Endothelial cell of umbilical vein (primary cell): ENCODE measurements at regions not wholly inside any gene's neighbourhood (a gene's known extent, or its start where the extent isn't known, plus 50 kb on each side); places are given as distances from the start of the nearest gene placed in this dataset.

Experiments
- BruUV-seq: library from RNA; stranded (reverse); fragments of 400-500 nt; replicated peaks from 2 replicates; lab custom pipeline; 2021; lab: Mats Ljungman, UMichigan
- CTCF ChIA-PET: fragments of 300-600, 350-600 bp; sonication (Branson Sonifier 250); formaldehyde crosslinking; loops from one replicate; lab custom pipeline; 2021; ENCODE audit warnings: antibody characterized with exemption, inconsistent platforms; lab: Charles Lee
- POLR2A ChIA-PET: fragments of 300-600, 350-600 bp; sonication (Branson Sonifier 250); formaldehyde crosslinking; loops from one replicate; lab custom pipeline; 2021; ENCODE audit warnings: antibody characterized with exemption, inconsistent platforms; lab: Charles Lee
- DNase-seq: peaks from one replicate; pipeline ENCODE4 v3.0.0-alpha.2; 2011; ENCODE audit warnings: low read depth, low spot score
- FAIRE-seq: peaks from 2 replicates; lab custom pipeline; 2011; peaks lifted over from hg19 to GRCh38; lab: Jason Lieb, UNC
- H2AFZ ChIP-seq: 2 replicates; pipeline ENCODE4 v1.6.0; 2012; ENCODE audit warnings: low read depth, low read length, control low read depth, inconsistent platforms
- H3K27ac ChIP-seq: 2 replicates; pipeline ENCODE4 v1.5.1; 2011; ENCODE audit warnings: low read depth, mild to moderate bottlenecking, control low read depth, low read length, moderate library complexity; ENCODE audit not compliant: insufficient read depth
- H3K27me3 ChIP-seq, 2 experiments: 2 replicates each; pipeline versions ENCODE4 v1.6.0 to v1.6.1; 2011; ENCODE audit warnings: low read length in 2 of 2, mixed read lengths in 1 of 2; ENCODE audit not compliant: control insufficient read depth in 2 of 2, insufficient read depth in 2 of 2
- H3K36me3 ChIP-seq, 2 experiments: 2 replicates in 1 of 2; 3 replicates in 1 of 2; pipeline ENCODE4 v1.5.1; 2011; ENCODE audit warnings: low read length in 2 of 2, mild to moderate bottlenecking in 1 of 2, moderate library complexity in 1 of 2; ENCODE audit not compliant: control insufficient read depth in 2 of 2, insufficient read depth in 2 of 2; ENCODE audit errors: extremely low read depth in 1 of 2
- H3K4me1 ChIP-seq: 3 replicates; pipeline ENCODE4 v1.5.1; 2011; ENCODE audit warnings: mild to moderate bottlenecking, low read length; ENCODE audit not compliant: control insufficient read depth, insufficient read depth; ENCODE audit errors: extremely low read depth
- H3K4me2 ChIP-seq: 2 replicates; pipeline ENCODE4 v1.6.1; 2011; ENCODE audit warnings: low read length, control low read depth, mixed read lengths; ENCODE audit not compliant: insufficient read depth
- H3K4me3 ChIP-seq, 3 experiments: fragments of 200-600 bp in 1 of 3; sonication (generic), shearing (Covaris generic) in 1 of 3; replicated peaks in 1 of 3; 2 replicates each; pipeline ENCODE4 v1.5.1; 2011 to 2016; ENCODE audit warnings: control low read depth in 3 of 3, low read length in 3 of 3, mild to moderate bottlenecking in 2 of 3, inconsistent platforms in 1 of 3, low read depth in 1 of 3, moderate library complexity in 1 of 3; ENCODE audit not compliant: insufficient read depth in 1 of 3
- H3K79me2 ChIP-seq: 2 replicates; pipeline ENCODE4 v1.6.0; 2012; ENCODE audit warnings: low read length, inconsistent platforms; ENCODE audit not compliant: control insufficient read depth, insufficient read depth
- H3K9ac ChIP-seq: replicated peaks from 2 replicates; pipeline ENCODE3; 2011; ENCODE audit warnings: low read length, control low read depth; ENCODE audit not compliant: insufficient read depth; ENCODE audit errors: extremely low read depth
- H3K9me1 ChIP-seq: replicated peaks from 3 replicates; pipeline ENCODE4 v1.6.0; 2011; ENCODE audit warnings: mild to moderate bottlenecking, low read length; ENCODE audit not compliant: control insufficient read depth, insufficient read depth; ENCODE audit errors: extremely low read depth
- H3K9me3 ChIP-seq: replicated peaks from 2 replicates; pipeline ENCODE4 v1.5.1; 2012; ENCODE audit warnings: low read length, inconsistent platforms; ENCODE audit not compliant: control insufficient read depth, insufficient read depth
- H4K20me1 ChIP-seq: replicated peaks from 2 replicates; pipeline ENCODE3; 2011; ENCODE audit warnings: mild to moderate bottlenecking, low read length; ENCODE audit not compliant: control insufficient read depth, insufficient read depth; ENCODE audit errors: extremely low read depth
- EZH2 ChIP-seq: IDR thresholded peaks from 2 replicates; pipeline ENCODE4 v1.6.1; 2012; ENCODE audit warnings: borderline replicate concordance, low read depth, mild to moderate bottlenecking, moderate library complexity, low read length, inconsistent platforms; ENCODE audit not compliant: severe bottlenecking
- FOS ChIP-seq: IDR thresholded peaks from 2 replicates; pipeline ENCODE4 v1.6.1; 2011; ENCODE audit warnings: mild to moderate bottlenecking, low read length, moderate library complexity, borderline replicate concordance; ENCODE audit not compliant: insufficient read depth
- GATA2 ChIP-seq: IDR thresholded peaks from 2 replicates; pipeline ENCODE4 v1.7.0; 2011; ENCODE audit warnings: low read depth, mild to moderate bottlenecking, moderate library complexity, mixed read lengths, low read length; ENCODE audit not compliant: insufficient read length, insufficient read depth
- JUN ChIP-seq: IDR thresholded peaks from 2 replicates; pipeline ENCODE4 v1.6.1; 2011; ENCODE audit warnings: borderline replicate concordance, low read depth; ENCODE audit not compliant: insufficient read length, insufficient read depth
- MAX ChIP-seq: IDR thresholded peaks from 2 replicates; pipeline ENCODE4 v1.6.1; 2011; ENCODE audit not compliant: insufficient read depth, insufficient read length
- MYC ChIP-seq: IDR thresholded peaks from one replicate; pipeline ENCODE4 v1.6.1; 2011; ENCODE audit warnings: mild to moderate bottlenecking, low read depth, low read length
- POLR2A ChIP-seq: IDR thresholded peaks from 2 replicates; pipeline ENCODE4 v1.6.1; 2012; ENCODE audit warnings: low read depth, mild to moderate bottlenecking, control low read depth, low read length
- POLR2AphosphoS5 ChIP-seq: IDR thresholded peaks from 2 replicates; pipeline ENCODE4 v1.6.1; 2012; ENCODE audit warnings: low read depth, mild to moderate bottlenecking, control low read depth, low read length, moderate library complexity; ENCODE audit not compliant: insufficient read depth
- dilution Hi-C: fragments of 300-500 bp; cut with MboI; formaldehyde crosslinking; loops from one replicate; pipeline ENCODE4 v1.15.0; 2019; ENCODE audit warnings: low sequenced_read_pairs; ENCODE audit not compliant: extremely low pct_ligation_motif_present
- intact Hi-C: fragments of 100-400 bp; cut with micrococcal nuclease; formaldehyde crosslinking; loops from one replicate; pipeline ENCODE4 v1.10.0; 2022
- TF ChIP-seq, protein P1 (sequence below), 2 donors: IDR thresholded peaks; 1 replicate in 1 of 2; 2 replicates in 1 of 2; pipeline ENCODE4 v1.5.1; 2011; ENCODE audit warnings: low read length in 2 of 2, mild to moderate bottlenecking in 2 of 2, moderate library complexity in 2 of 2, control low read depth in 1 of 2, inconsistent platforms in 1 of 2, low read depth in 1 of 2; ENCODE audit not compliant: insufficient read depth in 1 of 2; ENCODE audit errors: extremely low read depth in 1 of 2

DNA sequence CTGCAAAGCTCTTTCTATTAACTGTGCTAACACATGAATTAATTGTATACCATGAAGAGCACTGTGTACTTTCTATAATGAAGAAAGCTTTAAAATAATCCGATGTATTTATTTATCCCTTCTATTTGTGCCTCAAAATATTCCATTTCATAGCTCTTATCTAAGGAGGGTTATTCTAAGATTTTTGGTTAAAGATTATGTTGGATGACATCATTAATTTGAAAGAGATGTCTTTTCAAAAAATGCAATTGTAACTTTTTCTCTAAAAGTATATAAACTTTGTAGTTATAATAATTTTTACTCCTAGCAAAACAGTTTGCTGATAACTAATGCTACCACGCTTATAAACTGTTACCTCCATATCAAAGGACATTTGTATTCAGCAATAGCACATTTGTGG lies 192.4 kb upstream of the HSF2 start:
- FAIRE-seq (no peak), DNase-seq (no peak)
- H3K4me1 ChIP-seq, result no peaks in the 10 kb centered on the region
- H2AFZ ChIP-seq, result no peak overlapping the region
- H3K9ac ChIP-seq, result no peak overlapping the region
- no peak overlapping the region for H3K4me3 ChIP-seq
- H3K9me3 ChIP-seq, result no peaks in the 10 kb centered on the region
- TF ChIP-seq MAX (no peak), POLR2A (no peak), POLR2AphosphoS5 (no peak), FOS (no peak), MYC (no peak), JUN (no peak), GATA2 (no peak), EZH2 (no peak)
- TF ChIP-seq, protein P1, sequence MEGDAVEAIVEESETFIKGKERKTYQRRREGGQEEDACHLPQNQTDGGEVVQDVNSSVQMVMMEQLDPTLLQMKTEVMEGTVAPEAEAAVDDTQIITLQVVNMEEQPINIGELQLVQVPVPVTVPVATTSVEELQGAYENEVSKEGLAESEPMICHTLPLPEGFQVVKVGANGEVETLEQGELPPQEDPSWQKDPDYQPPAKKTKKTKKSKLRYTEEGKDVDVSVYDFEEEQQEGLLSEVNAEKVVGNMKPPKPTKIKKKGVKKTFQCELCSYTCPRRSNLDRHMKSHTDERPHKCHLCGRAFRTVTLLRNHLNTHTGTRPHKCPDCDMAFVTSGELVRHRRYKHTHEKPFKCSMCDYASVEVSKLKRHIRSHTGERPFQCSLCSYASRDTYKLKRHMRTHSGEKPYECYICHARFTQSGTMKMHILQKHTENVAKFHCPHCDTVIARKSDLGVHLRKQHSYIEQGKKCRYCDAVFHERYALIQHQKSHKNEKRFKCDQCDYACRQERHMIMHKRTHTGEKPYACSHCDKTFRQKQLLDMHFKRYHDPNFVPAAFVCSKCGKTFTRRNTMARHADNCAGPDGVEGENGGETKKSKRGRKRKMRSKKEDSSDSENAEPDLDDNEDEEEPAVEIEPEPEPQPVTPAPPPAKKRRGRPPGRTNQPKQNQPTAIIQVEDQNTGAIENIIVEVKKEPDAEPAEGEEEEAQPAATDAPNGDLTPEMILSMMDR (IDR thresholded peaks at IDR 0.05; ENCODE audit: extremely low read depth in 1 of 2, insufficient read depth in 1 of 2, low read depth in 1 of 2, low read length in 2 of 2), result no peak
- H3K4me2 ChIP-seq, result no peak overlapping the region
- CTCF ChIA-PET, result interaction anchor here (1.1 kb wide), 1 partner anchor 13 kb away, joined by 5 read pairs; no protein-coding TSS in a partner anchor
- POLR2A ChIA-PET, result no interaction called here
- no peaks in the 10 kb centered on the region for H4K20me1 ChIP-seq
- H3K36me3 ChIP-seq, result no peaks in the 10 kb centered on the region
- no peaks in the 10 kb centered on the region for H3K79me2 ChIP-seq
- dilution Hi-C loops (no loop called here), intact Hi-C loops (no loop called here)
- no TSS peak for BruUV-seq
- no peaks in the 10 kb centered on the region for H3K9me1 ChIP-seq
- H3K27ac ChIP-seq, result no peak overlapping the region
- no peaks in the 10 kb centered on the region for H3K27me3 ChIP-seq
